GM21515 (cell line): ENCODE measurements at regions not wholly inside any gene's neighbourhood (a gene's known extent, or its start where the extent isn't known, plus 50 kb on each side); places are given as distances from the start of the nearest gene placed in this dataset.
"Not testable (repeated sequence)": the region's sequence is repeated elsewhere in the genome, so short reads cannot be mapped to it uniquely, and the experiment has no call there.

Source experiments
- ATAC-seq: cut with Tn5 transposase; IDR thresholded peaks from one replicate; pipeline ENCODE4 v1.9.1; 2021; ENCODE audit not compliant: unreplicated experiment

DNA sequence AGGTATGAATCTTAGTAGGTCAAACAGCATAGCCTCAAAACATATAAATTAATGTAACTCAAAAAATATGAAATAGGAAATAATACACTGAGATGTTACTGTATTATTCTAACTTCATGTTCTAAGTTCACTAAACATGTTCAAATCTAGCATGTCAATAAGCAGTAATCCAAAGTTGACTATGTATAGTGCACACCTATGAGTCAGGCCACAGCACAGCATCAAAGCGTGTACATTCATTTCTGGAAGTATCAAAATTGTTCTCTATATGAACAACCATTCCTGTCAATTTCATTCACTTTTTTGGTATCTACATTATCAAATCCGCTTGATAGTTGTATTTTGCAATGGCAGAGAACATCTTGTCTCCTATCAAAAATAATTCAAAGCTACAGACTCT, 418.9 kb upstream of the POM121L12 start:
- ATAC-seq: no peak

GRCh38 chr7:52615021-52615695, 420.3 kb upstream of the POM121L12 start:
- no peak for ATAC-seq

GRCh38 chr7:52609511-52609910, 425.9 kb upstream of the POM121L12 start:
- ATAC-seq: no peak

DNA sequence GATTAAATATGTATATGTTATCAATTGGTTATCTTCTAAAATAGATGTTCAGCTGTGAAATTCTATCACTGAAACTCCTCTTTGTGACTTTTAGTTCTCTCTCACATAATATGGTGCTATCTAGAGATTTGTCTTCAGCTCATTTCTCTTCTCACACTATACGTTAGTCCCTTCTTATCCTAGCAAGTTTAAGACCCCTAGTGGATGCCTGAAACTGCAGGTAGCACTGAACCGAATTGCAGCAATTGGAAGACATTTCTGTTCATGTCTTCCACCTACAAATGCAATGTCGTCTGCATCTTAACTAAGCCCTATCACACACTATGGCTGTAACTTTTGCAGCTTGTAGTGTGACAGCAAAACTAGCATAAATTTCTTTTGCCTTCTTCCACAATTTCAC, 442.7 kb upstream of the POM121L12 start:
- no peak for ATAC-seq

DNA sequence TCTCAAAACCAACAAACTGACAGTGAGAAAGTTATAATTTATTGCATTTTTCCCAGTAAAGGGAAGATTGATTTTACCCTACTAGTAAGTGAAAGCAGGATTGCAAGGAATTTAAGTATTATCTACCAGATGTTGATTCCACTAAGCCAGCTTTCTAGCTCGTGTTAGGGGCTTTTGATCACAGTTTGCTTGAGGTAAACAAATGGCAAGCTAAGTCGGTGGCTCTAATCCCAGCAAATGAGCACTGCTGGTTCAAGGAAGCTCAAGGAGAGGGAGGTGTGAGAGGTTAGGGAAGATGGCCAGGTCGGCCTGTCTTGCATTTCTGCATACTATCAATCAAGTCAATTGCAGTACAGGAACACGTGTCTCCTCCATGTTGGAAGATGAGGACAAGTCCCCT, 448.7 kb upstream of the POM121L12 start:
- no peak for ATAC-seq

GRCh38 chr7:52584041-52584440, 451.4 kb upstream of the POM121L12 start:
- no peak for ATAC-seq

DNA sequence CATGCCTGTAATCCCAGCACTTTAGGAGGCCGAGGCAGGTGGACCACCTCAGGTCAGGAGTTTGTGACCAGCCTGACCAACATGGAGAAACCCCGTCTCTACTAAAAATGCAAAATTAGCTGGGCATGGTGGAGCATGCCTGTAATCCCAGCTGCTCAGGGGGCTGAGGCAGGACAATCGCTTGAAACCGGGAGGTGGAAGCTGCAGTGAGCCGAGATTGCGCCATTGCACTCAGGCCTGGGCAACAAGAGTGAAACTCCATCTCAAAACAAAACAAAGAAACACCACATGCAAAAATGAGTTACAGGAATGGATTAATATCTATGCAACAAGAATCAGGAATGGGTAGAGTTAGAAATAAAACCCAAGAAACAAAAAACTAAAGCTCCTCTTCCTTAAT, 462.3 kb upstream of the POM121L12 start:
- not testable (repeated sequence) for ATAC-seq

DNA sequence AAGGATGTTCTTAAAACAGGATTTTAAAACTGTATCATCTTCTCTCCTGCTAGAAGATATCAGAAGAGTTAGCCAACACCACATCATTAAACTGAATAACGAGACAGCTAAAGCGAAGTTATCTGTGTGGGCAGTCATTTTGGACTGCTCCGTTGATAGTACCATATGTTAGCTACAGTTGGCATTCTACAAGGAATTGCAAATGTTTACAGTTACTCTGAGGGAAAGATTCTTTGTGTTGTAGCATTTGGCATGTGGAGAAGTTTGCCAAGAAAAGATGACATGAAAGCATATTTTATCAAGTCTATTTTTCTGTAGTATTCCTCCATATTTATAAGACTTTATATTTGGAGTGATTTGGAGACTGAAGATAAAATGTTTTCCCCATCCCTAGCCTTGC, 464.4 kb upstream of the POM121L12 start:
- no peak for ATAC-seq

DNA sequence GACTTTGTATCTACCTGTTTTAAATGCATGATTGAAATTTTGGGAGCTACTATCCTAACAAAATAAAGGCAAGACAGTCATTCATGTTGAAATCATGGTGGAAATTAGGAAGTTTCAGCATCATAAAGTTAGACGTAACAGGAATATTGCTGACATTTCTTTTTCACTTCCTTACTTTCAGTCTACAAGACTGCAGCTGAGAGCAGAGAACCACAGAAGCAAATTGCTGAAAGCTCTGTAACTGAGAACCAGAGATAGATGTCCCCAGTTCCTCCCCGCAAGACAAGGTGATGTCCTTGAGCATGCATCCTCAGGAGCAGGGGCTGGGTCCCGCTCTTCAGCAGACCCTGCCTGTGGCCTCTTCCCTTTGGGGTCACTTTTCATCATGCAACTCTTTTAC, 466.3 kb upstream of the POM121L12 start:
- ATAC-seq: no peak

GRCh38 chr7:52565974-52566373, 469.5 kb upstream of the POM121L12 start:
- ATAC-seq: no peak

DNA sequence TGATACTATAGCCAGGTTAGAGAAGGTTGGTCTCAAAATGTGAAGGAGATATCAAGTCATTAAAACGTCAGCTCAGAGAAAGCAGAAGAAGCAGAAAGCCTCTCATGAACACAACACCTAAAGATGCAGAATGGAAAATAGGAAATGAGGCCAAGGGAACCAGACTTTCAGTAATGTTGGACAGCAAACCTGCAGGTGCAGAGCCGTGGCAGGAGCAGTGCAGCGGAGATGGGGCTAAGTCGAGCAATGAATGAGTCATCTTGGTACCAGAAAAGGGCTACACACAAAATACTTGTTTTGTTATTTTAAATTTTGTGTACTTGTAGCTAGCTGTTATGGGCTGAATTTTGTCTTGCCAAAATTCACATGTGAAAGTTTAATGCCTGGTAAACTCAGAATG, 479.6 kb upstream of the POM121L12 start:
- ATAC-seq: no peak

GRCh38 chr7:52547308-52547910, 488.0 kb upstream of the POM121L12 start:
- ATAC-seq: no peak

GRCh38 chr7:52541198-52541765, 494.2 kb upstream of the POM121L12 start:
- not testable (repeated sequence) for ATAC-seq

DNA sequence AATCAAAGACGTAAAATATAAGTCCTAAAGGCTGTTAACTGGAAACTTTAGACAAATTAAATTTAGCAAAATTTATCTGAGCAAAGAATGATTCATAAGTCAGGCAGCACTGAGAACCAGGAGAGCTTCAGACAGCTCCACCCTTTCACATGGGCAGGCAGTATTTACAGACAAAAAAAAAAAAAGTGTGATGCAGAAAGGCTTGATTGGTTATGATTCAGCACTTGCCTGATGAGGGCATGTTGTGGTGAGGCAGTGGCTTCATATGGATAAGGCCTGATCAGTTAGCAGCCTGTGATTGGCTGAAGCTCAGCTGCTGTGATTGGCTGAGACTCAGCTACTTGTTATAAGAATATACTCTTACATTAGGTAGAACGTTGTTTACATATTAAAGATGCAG, 495.4 kb upstream of the POM121L12 start:
- ATAC-seq: no peak

- ATAC-seq: no peak
Measured at GRCh38 chr7:52539414-52539813, 496.0 kb upstream of the POM121L12 start.

DNA sequence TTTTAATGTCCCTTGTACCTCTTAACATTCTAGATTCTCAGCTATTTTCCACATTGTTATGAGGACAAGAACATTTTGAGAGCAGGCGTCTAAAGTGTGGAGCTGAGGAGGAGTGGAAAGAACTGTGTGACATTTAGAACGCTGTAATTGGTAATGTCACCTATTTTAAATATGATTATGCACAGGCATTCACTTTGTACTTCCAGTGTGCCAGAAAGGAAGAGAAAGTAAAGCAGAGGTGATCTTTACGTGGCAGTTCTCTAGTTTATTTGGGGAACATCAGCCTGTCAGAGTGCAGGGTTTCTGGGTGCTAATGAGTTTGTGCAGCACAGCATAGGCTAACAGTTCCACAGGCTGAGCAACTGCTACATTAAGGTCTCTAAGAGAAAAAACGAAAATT, 498.4 kb upstream of the POM121L12 start:
- no peak for ATAC-seq

GRCh38 chr7:52525772-52526341, 509.6 kb upstream of the POM121L12 start:
- no peak for ATAC-seq

GRCh38 chr7:52518869-52519268, 516.6 kb upstream of the POM121L12 start:
- no peak for ATAC-seq

GRCh38 chr7:52512656-52513055, 522.8 kb upstream of the POM121L12 start:
- ATAC-seq: no peak

- no peak for ATAC-seq
Measured at GRCh38 chr7:52507546-52508255, 527.7 kb upstream of the POM121L12 start.

DNA sequence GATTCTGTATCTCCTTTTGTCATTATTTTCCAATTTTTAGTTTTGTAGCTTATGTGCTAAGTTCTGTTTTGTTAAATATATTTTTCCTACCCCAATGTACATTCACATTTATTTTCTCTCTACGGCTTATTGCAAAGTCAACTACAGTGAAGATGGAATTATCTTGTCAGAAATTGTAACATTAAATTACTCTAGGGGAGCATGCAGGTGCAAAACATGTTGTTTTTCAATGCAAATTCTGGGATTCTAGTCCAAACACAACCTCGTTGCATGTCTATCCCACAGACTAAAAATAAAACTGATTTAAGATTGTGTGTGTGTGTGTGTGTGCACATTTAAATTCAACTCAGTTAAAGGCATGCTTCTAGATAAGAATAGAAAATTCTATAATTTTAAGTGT, 529.1 kb upstream of the POM121L12 start:
- ATAC-seq: no peak

- ATAC-seq: no peak
Measured at GRCh38 chr7:52504561-52504960, 530.9 kb upstream of the POM121L12 start.
